Memory B cell (primary cell): ENCODE measurements at regions not wholly inside any gene's neighbourhood (a gene's known extent, or its start where the extent isn't known, plus 50 kb on each side); places are given as distances from the start of the nearest gene placed in this dataset.

Experiments
- ATAC-seq: fragments of 150-1000 bp; cut with Tn5 transposase; 2 replicates; pipeline ENCODE4 v1.10.0; 2021; ENCODE audit warnings: low read depth, mild to moderate bottlenecking, moderate library complexity
- DNase-seq, 2 donors: peaks; one replicate each; pipeline ENCODE4 v3.0.0; 2022; ENCODE audit warnings: low spot score in 2 of 2
- H3K27ac Mint-ChIP-seq: one replicate; pipeline ENCODE4 v1.8.0; 2022; ENCODE audit warnings: mild to moderate bottlenecking, moderate library complexity, mixed read lengths
- H3K27me3 Mint-ChIP-seq: one replicate; pipeline ENCODE4 v1.8.0; 2022; ENCODE audit warnings: mixed read lengths
- H3K36me3 Mint-ChIP-seq: one replicate; pipeline ENCODE4 v1.8.0; 2022; ENCODE audit warnings: mild to moderate bottlenecking, mixed read lengths
- H3K4me1 Mint-ChIP-seq: one replicate; pipeline ENCODE4 v1.8.0; 2022; ENCODE audit warnings: mixed read lengths
- H3K4me3 Mint-ChIP-seq: one replicate; pipeline ENCODE4 v1.8.0; 2022; ENCODE audit warnings: mild to moderate bottlenecking, moderate library complexity, mixed read lengths
- H3K9me3 Mint-ChIP-seq: one replicate; pipeline ENCODE4 v1.8.0; 2022; ENCODE audit warnings: mixed read lengths

GRCh38 chr1:36689992-36690391 lies 207.3 kb upstream of the CSF3R start:
- ATAC-seq (no peak), DNase-seq (no peak)
- Mint-ChIP-seq H3K9me3 (no peaks in the 10 kb centered on the region), H3K4me3 (no peak overlapping the region), H3K4me1 (peaks cover 3% of the 10 kb centered on the region), H3K27me3 (peaks cover 24% of the 10 kb centered on the region), H3K27ac (no peak overlapping the region), H3K36me3 (peaks cover 2% of the 10 kb centered on the region)

GRCh38 chr1:36687312-36687711 lies 204.6 kb upstream of the CSF3R start:
- DNase-seq = no peak

GRCh38 chr1:36675931-36676562 lies 193.3 kb upstream of the CSF3R start:
- Mint-ChIP-seq H3K4me1 (no peaks in the 10 kb centered on the region), H3K4me3 (no peak overlapping the region), H3K27me3 (peaks cover 9% of the 10 kb centered on the region), H3K27ac (no peak overlapping the region), H3K36me3 (no peaks in the 10 kb centered on the region), H3K9me3 (no peaks in the 10 kb centered on the region)
- DNase-seq (no peak), ATAC-seq (no peak)

More at GRCh38 chr1:36687312-36687711, 204.6 kb upstream of the CSF3R start:
- H3K27ac Mint-ChIP-seq = no peak overlapping the region
- H3K4me3 Mint-ChIP-seq = no peak overlapping the region
- no peak for ATAC-seq
- peaks cover 2% of the 10 kb centered on the region for H3K36me3 Mint-ChIP-seq
- H3K27me3 Mint-ChIP-seq = peaks cover 14% of the 10 kb centered on the region
- H3K9me3 Mint-ChIP-seq = no peaks in the 10 kb centered on the region
- peaks cover 3% of the 10 kb centered on the region for H3K4me1 Mint-ChIP-seq

- peaks cover 10% of the 10 kb centered on the region for H3K27me3 Mint-ChIP-seq
- DNase-seq = no peak
- no peak for ATAC-seq
- H3K4me3 Mint-ChIP-seq = no peak overlapping the region
- H3K9me3 Mint-ChIP-seq = no peaks in the 10 kb centered on the region
- H3K4me1 Mint-ChIP-seq = no peaks in the 10 kb centered on the region
- H3K27ac Mint-ChIP-seq = no peak overlapping the region
- H3K36me3 Mint-ChIP-seq = no peaks in the 10 kb centered on the region
These were observed 192.4 kb upstream of the CSF3R start for GRCh38 chr1:36675106-36675505.

GRCh38 chr1:36673202-36673601 lies 190.5 kb upstream of the CSF3R start:
- Mint-ChIP-seq H3K9me3 (no peaks in the 10 kb centered on the region), H3K4me1 (no peaks in the 10 kb centered on the region), H3K36me3 (no peaks in the 10 kb centered on the region), H3K27ac (no peak overlapping the region), H3K4me3 (no peak overlapping the region), H3K27me3 (peaks cover 11% of the 10 kb centered on the region)
- ATAC-seq = no peak
- DNase-seq = no peak

GRCh38 chr1:36669262-36669661 lies 186.5 kb upstream of the CSF3R start:
- H3K36me3 Mint-ChIP-seq = no peaks in the 10 kb centered on the region
- H3K4me1 Mint-ChIP-seq = no peaks in the 10 kb centered on the region
- DNase-seq (no peak), ATAC-seq (no peak)
- peaks cover 9% of the 10 kb centered on the region for H3K27me3 Mint-ChIP-seq
- H3K9me3 Mint-ChIP-seq = no peaks in the 10 kb centered on the region
- H3K4me3 Mint-ChIP-seq = no peak overlapping the region
- no peak overlapping the region for H3K27ac Mint-ChIP-seq

- Mint-ChIP-seq H3K9me3 (no peaks in the 10 kb centered on the region), H3K4me1 (no peaks in the 10 kb centered on the region), H3K36me3 (no peaks in the 10 kb centered on the region), H3K27ac (no peak overlapping the region), H3K27me3 (peaks cover 9% of the 10 kb centered on the region), H3K4me3 (no peak overlapping the region)
- DNase-seq = no peak
- no peak for ATAC-seq
These were observed 185.1 kb upstream of the CSF3R start for GRCh38 chr1:36667836-36668235.

GRCh38 chr1:36667256-36667655 lies 184.5 kb upstream of the CSF3R start:
- no peak overlapping the region for H3K4me3 Mint-ChIP-seq
- H3K9me3 Mint-ChIP-seq = no peaks in the 10 kb centered on the region
- H3K27ac Mint-ChIP-seq = no peak overlapping the region
- no peak for DNase-seq
- no peak for ATAC-seq
- H3K4me1 Mint-ChIP-seq = no peaks in the 10 kb centered on the region
- H3K27me3 Mint-ChIP-seq = peaks cover 11% of the 10 kb centered on the region
- no peaks in the 10 kb centered on the region for H3K36me3 Mint-ChIP-seq

GRCh38 chr1:36665478-36666080 lies 182.9 kb upstream of the CSF3R start:
- Mint-ChIP-seq H3K27ac (no peak overlapping the region), H3K27me3 (peaks cover 16% of the 10 kb centered on the region), H3K9me3 (no peaks in the 10 kb centered on the region), H3K4me1 (no peaks in the 10 kb centered on the region), H3K36me3 (no peaks in the 10 kb centered on the region), H3K4me3 (no peak overlapping the region)
- ATAC-seq (no peak), DNase-seq (no peak)

GRCh38 chr1:36664571-36665287 lies 182.0 kb upstream of the CSF3R start:
- Mint-ChIP-seq H3K27me3 (peaks cover 19% of the 10 kb centered on the region), H3K9me3 (no peaks in the 10 kb centered on the region), H3K36me3 (no peaks in the 10 kb centered on the region), H3K4me1 (no peaks in the 10 kb centered on the region), H3K4me3 (no peak overlapping the region), H3K27ac (no peak overlapping the region)
- ATAC-seq (no peak), DNase-seq (no peak)

GRCh38 chr1:36663772-36664430 lies 181.2 kb upstream of the CSF3R start:
- H3K27me3 Mint-ChIP-seq = peaks cover 25% of the 10 kb centered on the region
- H3K9me3 Mint-ChIP-seq = no peaks in the 10 kb centered on the region
- H3K4me3 Mint-ChIP-seq = no peak overlapping the region
- no peaks in the 10 kb centered on the region for H3K4me1 Mint-ChIP-seq
- no peak for ATAC-seq
- DNase-seq = no peak
- H3K27ac Mint-ChIP-seq = no peak overlapping the region
- no peaks in the 10 kb centered on the region for H3K36me3 Mint-ChIP-seq

GRCh38 chr1:36658838-36659237 lies 176.1 kb upstream of the CSF3R start:
- no peak for ATAC-seq
- Mint-ChIP-seq H3K9me3 (no peaks in the 10 kb centered on the region), H3K36me3 (no peaks in the 10 kb centered on the region), H3K27me3 (peaks cover 28% of the 10 kb centered on the region), H3K4me3 (no peak overlapping the region), H3K4me1 (no peaks in the 10 kb centered on the region), H3K27ac (no peak overlapping the region)
- DNase-seq = no peak

- ATAC-seq (no peak), DNase-seq (no peak)
- Mint-ChIP-seq H3K4me1 (no peaks in the 10 kb centered on the region), H3K27me3 (peaks cover 32% of the 10 kb centered on the region), H3K36me3 (no peaks in the 10 kb centered on the region), H3K27ac (no peak overlapping the region), H3K9me3 (no peaks in the 10 kb centered on the region), H3K4me3 (no peak overlapping the region)
These were observed 175.1 kb upstream of the CSF3R start for GRCh38 chr1:36657826-36658225.

- no peak for ATAC-seq
- no peak overlapping the region for H3K4me3 Mint-ChIP-seq
- peaks cover 38% of the 10 kb centered on the region for H3K27me3 Mint-ChIP-seq
- H3K27ac Mint-ChIP-seq = no peak overlapping the region
- H3K9me3 Mint-ChIP-seq = no peaks in the 10 kb centered on the region
- H3K36me3 Mint-ChIP-seq = no peaks in the 10 kb centered on the region
- H3K4me1 Mint-ChIP-seq = no peaks in the 10 kb centered on the region
- no peak for DNase-seq
These were observed 174.1 kb upstream of the CSF3R start for GRCh38 chr1:36656838-36657237.
